ENCODE measurements at regions not wholly inside any gene's neighbourhood (a gene's known extent, or its start where the extent isn't known, plus 50 kb on each side); places are given as distances from the start of the nearest gene placed in this dataset.

GRCh38 chr3:166451997-166452396, 614.8 kb upstream of the BCHE start:
- TF ChIP-seq CTCF (conservative IDR thresholded peaks at IDR 0.05; ENCODE audit: low read depth, low read length), result no peak
- TF ChIP-seq EZH2 (IDR thresholded peaks at IDR 0.05; ENCODE audit: borderline replicate concordance, low read depth, low read length, poor library complexity, severe bottlenecking), result no peak

Data from A673 (cell line).